HEK293 (cell line): ENCODE measurements at regions not wholly inside any gene's neighbourhood (a gene's known extent, or its start where the extent isn't known, plus 50 kb on each side); places are given as distances from the start of the nearest gene placed in this dataset.

ENCODE experiments used
- ZNF791 ChIP-seq: fragments of 450-650 bp; formaldehyde crosslinking; IDR thresholded peaks from 2 replicates; pipeline ENCODE4 v1.5.1; 2016; ENCODE audit warnings: missing biosample characterization, missing genetic modification characterization
- TF ChIP-seq, protein P1 (sequence below): fragments of 450-650 bp; formaldehyde crosslinking; IDR thresholded peaks from 2 replicates; pipeline ENCODE4 v1.5.1; 2017; ENCODE audit warnings: missing biosample characterization, missing genetic modification characterization
- TF ChIP-seq, protein P2 (sequence below): fragments of 450-650 bp; formaldehyde crosslinking; optimal IDR thresholded peaks from 2 replicates; pipeline ENCODE3; 2016; ENCODE audit warnings: missing biosample characterization, mild to moderate bottlenecking, missing genetic modification characterization

DNA sequence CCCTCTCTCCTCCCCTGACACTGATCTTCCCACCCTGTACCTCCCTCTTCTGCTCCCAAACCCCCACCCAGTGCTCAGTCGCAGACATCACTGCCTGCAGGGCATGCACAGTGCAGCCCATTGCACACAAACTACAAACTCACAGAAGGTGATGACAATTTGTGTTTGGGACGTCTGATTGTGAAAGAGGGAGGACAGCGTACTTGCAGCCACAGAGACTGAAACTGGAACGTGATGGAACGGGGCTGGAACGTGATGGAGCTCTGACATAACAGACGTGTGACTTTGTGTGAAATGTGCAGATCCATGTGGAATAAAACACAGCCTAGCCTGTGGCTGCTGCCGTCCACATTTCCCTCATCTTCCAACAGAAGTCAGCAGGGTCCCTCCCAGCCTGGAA is 57.3 kb upstream of the CEACAM8 start:
- TF ChIP-seq ZNF791 (tag by site-specific recombination) = no peak
- TF ChIP-seq, protein P1, sequence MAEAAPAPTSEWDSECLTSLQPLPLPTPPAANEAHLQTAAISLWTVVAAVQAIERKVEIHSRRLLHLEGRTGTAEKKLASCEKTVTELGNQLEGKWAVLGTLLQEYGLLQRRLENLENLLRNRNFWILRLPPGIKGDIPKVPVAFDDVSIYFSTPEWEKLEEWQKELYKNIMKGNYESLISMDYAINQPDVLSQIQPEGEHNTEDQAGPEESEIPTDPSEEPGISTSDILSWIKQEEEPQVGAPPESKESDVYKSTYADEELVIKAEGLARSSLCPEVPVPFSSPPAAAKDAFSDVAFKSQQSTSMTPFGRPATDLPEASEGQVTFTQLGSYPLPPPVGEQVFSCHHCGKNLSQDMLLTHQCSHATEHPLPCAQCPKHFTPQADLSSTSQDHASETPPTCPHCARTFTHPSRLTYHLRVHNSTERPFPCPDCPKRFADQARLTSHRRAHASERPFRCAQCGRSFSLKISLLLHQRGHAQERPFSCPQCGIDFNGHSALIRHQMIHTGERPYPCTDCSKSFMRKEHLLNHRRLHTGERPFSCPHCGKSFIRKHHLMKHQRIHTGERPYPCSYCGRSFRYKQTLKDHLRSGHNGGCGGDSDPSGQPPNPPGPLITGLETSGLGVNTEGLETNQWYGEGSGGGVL (tag by site-specific recombination) = no peak
- TF ChIP-seq, protein P2, sequence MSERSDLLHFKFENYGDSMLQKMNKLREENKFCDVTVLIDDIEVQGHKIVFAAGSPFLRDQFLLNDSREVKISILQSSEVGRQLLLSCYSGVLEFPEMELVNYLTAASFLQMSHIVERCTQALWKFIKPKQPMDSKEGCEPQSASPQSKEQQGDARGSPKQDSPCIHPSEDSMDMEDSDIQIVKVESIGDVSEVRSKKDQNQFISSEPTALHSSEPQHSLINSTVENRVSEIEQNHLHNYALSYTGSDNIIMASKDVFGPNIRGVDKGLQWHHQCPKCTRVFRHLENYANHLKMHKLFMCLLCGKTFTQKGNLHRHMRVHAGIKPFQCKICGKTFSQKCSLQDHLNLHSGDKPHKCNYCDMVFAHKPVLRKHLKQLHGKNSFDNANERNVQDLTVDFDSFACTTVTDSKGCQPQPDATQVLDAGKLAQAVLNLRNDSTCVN (tag by site-specific recombination) = no peak
